GM21576 (cell line): ENCODE measurements at regions not wholly inside any gene's neighbourhood (a gene's known extent, or its start where the extent isn't known, plus 50 kb on each side); places are given as distances from the start of the nearest gene placed in this dataset.
"Not testable (repeated sequence)": the region's sequence is repeated elsewhere in the genome, so short reads cannot be mapped to it uniquely, and the experiment has no call there.

Source experiments
- ATAC-seq: cut with Tn5 transposase; IDR thresholded peaks from one replicate; pipeline ENCODE4 v1.9.1; 2021; ENCODE audit warnings: mild to moderate bottlenecking, moderate library complexity; ENCODE audit not compliant: unreplicated experiment

GRCh38 chr7:24127930-24128329 is 156.1 kb upstream of the NPY start:
- no peak for ATAC-seq

- no peak for ATAC-seq
These were observed 154.4 kb upstream of the NPY start for GRCh38 chr7:24129597-24129996.

GRCh38 chr7:24130631-24131030 is 153.4 kb upstream of the NPY start:
- ATAC-seq: no peak

GRCh38 chr7:24133691-24134090 is 150.3 kb upstream of the NPY start:
- peak; percentile 39 for ATAC-seq

- no peak for ATAC-seq
These were observed 149.5 kb upstream of the NPY start for GRCh38 chr7:24134535-24134934.

GRCh38 chr7:24135003-24135817 is 148.8 kb upstream of the NPY start:
- peak; percentile 78 for ATAC-seq

GRCh38 chr7:24137338-24137737 is 146.7 kb upstream of the NPY start:
- ATAC-seq: no peak

DNA sequence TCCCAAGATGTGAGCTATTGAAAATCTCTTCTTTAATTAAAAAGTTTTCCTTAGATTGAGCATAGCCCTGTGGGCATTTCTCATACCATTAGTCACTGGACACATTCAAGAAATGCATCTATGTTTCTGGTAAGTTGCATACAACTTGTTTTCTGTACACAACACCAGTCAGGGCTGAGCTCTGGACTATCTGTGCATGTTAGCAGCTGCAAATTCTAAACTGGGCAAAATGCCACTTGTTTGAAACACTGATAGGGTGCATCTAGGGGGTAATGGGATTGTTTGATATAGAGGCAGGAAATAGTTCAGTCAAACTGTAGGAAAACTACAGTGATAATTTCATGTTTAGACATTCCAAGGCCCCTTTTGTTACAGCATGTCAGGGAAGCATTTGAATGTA is 145.6 kb upstream of the NPY start:
- ATAC-seq: no peak

GRCh38 chr7:24140001-24140400 is 144.0 kb upstream of the NPY start:
- ATAC-seq: no peak

GRCh38 chr7:24141874-24142509 is 142.0 kb upstream of the NPY start:
- no peak for ATAC-seq

GRCh38 chr7:24143547-24143946 is 140.4 kb upstream of the NPY start:
- no peak for ATAC-seq

DNA sequence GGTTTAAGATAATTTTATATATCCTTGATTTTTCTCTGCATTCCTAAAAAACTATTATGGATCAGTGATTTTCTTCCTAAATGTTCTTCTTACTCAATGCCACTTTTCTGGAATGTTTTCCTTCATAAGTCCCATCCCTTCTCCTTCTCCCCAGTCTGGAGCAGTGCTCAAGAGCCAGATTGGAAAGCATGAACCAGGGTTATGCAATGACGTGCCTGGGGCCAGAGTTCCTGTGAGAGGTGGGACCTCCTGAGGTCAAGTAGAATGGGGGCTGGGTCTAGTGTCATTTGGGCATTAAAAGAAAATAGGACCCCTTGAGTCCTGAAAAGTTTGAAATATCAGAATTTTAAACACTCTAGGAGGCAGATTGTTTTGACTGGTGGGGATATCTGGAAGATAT is 132.0 kb upstream of the NPY start:
- ATAC-seq: no peak

- ATAC-seq: no peak
These were observed 131.6 kb upstream of the NPY start for GRCh38 chr7:24152356-24152755.

DNA sequence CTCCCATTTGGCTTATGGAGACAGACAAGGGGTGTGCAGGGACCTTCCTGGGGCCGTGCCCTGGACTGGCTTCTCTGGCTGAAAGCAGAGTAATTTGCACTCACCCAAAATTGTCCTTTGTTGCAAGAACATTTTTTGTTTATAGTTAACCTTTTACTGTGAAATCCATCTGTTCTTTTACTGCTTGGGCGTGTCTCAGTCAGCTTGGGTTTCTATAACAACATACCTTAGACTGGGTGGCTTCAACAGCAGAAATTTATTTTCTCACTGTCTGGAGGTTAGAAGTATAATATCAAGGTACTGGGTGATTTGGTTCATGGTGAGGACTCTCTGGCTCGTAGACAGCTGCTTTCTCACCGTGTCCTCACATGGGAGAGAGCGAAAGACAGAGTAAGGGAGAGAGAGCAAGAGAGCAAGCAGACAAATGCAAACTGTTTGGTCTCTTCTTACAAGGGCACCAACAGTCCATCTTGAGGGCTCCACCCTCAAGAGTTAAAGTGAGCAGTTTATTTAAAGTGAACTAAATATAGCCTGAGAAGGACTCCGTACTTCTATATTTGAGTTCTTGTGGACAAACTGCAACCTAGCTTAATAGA is 131.0 kb upstream of the NPY start:
- ATAC-seq: no peak

GRCh38 chr7:24157666-24158065 is 126.3 kb upstream of the NPY start:
- no peak for ATAC-seq

GRCh38 chr7:24158975-24159374 is 125.0 kb upstream of the NPY start:
- no peak for ATAC-seq

GRCh38 chr7:24164401-24164800 is 119.6 kb upstream of the NPY start:
- ATAC-seq: no peak

DNA sequence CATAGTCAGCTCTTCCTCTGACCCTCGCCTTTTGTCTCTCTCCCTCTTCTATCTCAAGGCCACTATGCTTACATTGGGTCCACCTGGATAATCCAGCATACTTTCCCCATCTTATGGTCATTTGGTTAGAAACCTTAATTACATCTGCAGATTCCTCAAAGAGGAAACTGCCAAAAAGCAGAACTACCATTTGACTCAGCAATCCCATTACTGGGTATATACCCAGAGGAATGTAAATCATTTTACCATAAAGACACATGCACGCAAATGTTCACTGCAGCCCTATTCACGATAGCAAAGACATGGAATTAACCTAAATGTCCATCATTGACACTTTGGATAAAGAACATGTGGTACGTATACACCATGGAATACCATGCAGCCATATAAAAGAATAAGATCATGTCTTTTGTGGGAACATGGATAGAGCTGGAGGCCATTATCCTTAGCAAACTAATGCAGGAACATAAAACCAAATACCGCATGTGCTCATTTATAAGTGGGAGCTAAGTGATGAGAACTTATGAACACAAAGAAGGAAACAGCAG is 114.8 kb upstream of the NPY start:
- no peak for ATAC-seq

DNA sequence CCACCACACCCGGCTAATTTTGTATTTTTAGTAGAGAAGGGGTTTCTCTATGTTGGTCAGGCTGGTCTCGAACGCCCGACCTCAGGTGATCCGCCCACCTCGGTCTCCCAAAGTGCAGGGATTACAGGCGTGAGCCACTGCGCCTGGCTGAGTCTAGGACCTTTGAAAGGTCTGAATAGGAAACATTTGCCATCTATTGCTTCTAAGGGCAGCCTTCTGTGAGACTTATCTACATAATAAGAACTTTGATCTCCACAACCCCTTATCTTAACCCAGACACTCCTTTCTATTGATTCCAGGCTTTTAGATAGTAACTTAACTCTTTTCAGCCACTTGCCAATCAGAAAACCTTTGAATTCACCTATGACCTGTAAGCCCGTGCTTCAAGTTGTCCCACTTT is 112.0 kb upstream of the NPY start:
- ATAC-seq: not testable (repeated sequence)

DNA sequence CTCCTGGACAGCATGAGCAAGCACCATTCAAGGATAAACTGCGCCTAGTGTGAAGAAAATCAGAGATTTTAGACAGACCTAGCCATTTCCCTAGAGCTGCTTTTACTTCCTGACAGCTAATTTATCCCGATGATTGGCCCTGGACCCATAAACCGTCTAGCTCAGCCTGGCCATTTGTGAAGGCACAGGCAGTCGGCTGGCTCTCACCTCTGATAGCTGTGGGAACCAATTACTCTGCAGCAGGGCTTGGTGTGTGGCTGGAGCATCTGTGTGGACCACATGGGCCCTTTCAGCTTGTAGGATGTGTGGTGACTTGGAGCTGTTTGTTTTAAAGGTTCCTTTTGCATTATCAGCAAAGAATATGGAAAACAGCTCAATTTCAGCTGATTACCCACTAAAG is 111.1 kb upstream of the NPY start:
- no peak for ATAC-seq

DNA sequence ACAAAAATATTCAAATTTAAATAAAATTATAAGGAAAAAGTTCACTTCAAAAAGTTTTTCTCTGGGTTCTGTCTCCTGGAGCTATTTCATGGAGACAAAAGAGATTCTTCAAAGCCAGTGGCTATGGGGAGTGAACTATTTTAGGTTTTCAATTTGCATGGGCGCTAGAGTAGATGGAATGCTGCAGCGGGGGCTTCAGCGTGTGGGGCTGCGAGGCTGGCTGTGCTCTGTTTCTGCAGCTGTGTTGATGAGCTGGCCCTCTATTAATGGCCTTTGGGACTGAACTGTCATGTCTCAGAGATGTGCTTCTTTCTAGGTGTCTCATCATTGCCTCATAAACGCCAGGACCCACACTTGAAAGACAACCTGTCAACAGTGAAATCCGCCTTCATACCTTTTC is 108.4 kb upstream of the NPY start:
- no peak for ATAC-seq
